K562 (cell line): ENCODE measurements at regions not wholly inside any gene's neighbourhood (a gene's known extent, or its start where the extent isn't known, plus 50 kb on each side); places are given as distances from the start of the nearest gene placed in this dataset.

ENCODE experiments used
- ESRRA ChIP-seq: fragments of 450-650 bp; IDR thresholded peaks from 2 replicates; pipeline ENCODE4 v1.6.1; 2014; ENCODE audit warnings: low read depth, mild to moderate bottlenecking, moderate library complexity, borderline replicate concordance
- FOSL1 ChIP-seq: fragments of 200-800 bp; sonication (Bioruptor generic); conservative IDR thresholded peaks from 2 replicates; pipeline ENCODE4 v1.6.1; 2016; ENCODE audit warnings: missing genetic modification characterization, missing compliant biosample characterization
- HDAC1 ChIP-seq, 2 experiments: fragments of 450-650 bp; IDR thresholded peaks; 2 replicates each; pipeline ENCODE4 v1.6.1; 2016 to 2017; ENCODE audit warnings: inconsistent platforms in 1 of 2, mild to moderate bottlenecking in 1 of 2, moderate library complexity in 1 of 2
- MBD1 ChIP-seq: fragments of 250-450 bp; sonication (Bioruptor Pico); IDR thresholded peaks from 2 replicates; pipeline ENCODE4 v1.8.0; 2022; ENCODE audit warnings: inconsistent platforms
- POLR2AphosphoS5 ChIP-seq: IDR thresholded peaks from 2 replicates; pipeline ENCODE4 v1.6.1; 2011; ENCODE audit warnings: mild to moderate bottlenecking, low read depth, low read length, moderate library complexity; ENCODE audit not compliant: control insufficient read depth, insufficient read depth
- SMC3 ChIP-seq: conservative IDR thresholded peaks from 2 replicates; pipeline ENCODE4 v1.6.1; 2011; ENCODE audit warnings: low read depth, low read length, improper control_type of control experiment; ENCODE audit not compliant: insufficient read depth
- ZNF589 ChIP-seq: fragments of 200-800 bp; sonication (Bioruptor generic); IDR thresholded peaks from 2 replicates; pipeline ENCODE4 v1.6.1; 2016; ENCODE audit warnings: low read depth, missing genetic modification characterization, missing compliant biosample characterization
- TF ChIP-seq, protein P1 (sequence below): sonication (generic); formaldehyde crosslinking; IDR thresholded peaks from 2 replicates; pipeline ENCODE4 v1.8.0; 2023; ENCODE audit warnings: mild to moderate bottlenecking, missing genetic modification reagents

GRCh38 chr5:38736089-38736488 is 109.7 kb upstream of the OSMR start:
- TF ChIP-seq MBD1 (CRISPR knock-in tag) (no peak), FOSL1 (tag) (no peak), SMC3 (no peak), ZNF589 (no peak), HDAC1 (IDR thresholded peaks at IDR 0.05) (no peak), ESRRA (no peak), POLR2AphosphoS5 (no peak)
- TF ChIP-seq, protein P1, sequence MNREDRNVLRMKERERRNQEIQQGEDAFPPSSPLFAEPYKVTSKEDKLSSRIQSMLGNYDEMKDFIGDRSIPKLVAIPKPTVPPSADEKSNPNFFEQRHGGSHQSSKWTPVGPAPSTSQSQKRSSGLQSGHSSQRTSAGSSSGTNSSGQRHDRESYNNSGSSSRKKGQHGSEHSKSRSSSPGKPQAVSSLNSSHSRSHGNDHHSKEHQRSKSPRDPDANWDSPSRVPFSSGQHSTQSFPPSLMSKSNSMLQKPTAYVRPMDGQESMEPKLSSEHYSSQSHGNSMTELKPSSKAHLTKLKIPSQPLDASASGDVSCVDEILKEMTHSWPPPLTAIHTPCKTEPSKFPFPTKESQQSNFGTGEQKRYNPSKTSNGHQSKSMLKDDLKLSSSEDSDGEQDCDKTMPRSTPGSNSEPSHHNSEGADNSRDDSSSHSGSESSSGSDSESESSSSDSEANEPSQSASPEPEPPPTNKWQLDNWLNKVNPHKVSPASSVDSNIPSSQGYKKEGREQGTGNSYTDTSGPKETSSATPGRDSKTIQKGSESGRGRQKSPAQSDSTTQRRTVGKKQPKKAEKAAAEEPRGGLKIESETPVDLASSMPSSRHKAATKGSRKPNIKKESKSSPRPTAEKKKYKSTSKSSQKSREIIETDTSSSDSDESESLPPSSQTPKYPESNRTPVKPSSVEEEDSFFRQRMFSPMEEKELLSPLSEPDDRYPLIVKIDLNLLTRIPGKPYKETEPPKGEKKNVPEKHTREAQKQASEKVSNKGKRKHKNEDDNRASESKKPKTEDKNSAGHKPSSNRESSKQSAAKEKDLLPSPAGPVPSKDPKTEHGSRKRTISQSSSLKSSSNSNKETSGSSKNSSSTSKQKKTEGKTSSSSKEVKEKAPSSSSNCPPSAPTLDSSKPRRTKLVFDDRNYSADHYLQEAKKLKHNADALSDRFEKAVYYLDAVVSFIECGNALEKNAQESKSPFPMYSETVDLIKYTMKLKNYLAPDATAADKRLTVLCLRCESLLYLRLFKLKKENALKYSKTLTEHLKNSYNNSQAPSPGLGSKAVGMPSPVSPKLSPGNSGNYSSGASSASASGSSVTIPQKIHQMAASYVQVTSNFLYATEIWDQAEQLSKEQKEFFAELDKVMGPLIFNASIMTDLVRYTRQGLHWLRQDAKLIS (CRISPR knock-in tag) = no peak
